GM12878 (cell line): ENCODE measurements at regions not wholly inside any gene's neighbourhood (a gene's known extent, or its start where the extent isn't known, plus 50 kb on each side); places are given as distances from the start of the nearest gene placed in this dataset.

Experiments
- ATAC-seq: fragments of 200-7000 bp; cut with Tn5 transposase; 3 replicates; pipeline ENCODE4 v1.9.1; 2020; ENCODE audit warnings: mild to moderate bottlenecking, moderate library complexity
- BruUV-seq: library from RNA; stranded (reverse); fragments of 400-500 nt; replicated peaks from 2 replicates; lab custom pipeline; 2021; lab: Mats Ljungman, UMichigan
- CTCF ChIA-PET: fragments of 300-600 bp; sonication (Branson Sonifier 250); formaldehyde crosslinking; extraction: SDS; loops from one replicate; lab custom pipeline; 2021; ENCODE audit warnings: inconsistent platforms; lab: Yijun Ruan, JAX
- POLR2A ChIA-PET: fragments of 350-600 bp; formaldehyde crosslinking; extraction: SDS; loops from one replicate; lab custom pipeline; 2021; ENCODE audit warnings: inconsistent platforms; lab: Charles Lee
- RAD21 ChIA-PET: fragments of 300-600 bp; sonication (Branson Sonifier 250); formaldehyde crosslinking; loops from one replicate; lab custom pipeline; 2023; ENCODE audit warnings: antibody characterized with exemption; ENCODE audit not compliant: unreplicated experiment; lab: Charles Lee
- SMC1A ChIA-PET: fragments of 300-600 bp; sonication (Branson Sonifier 250); formaldehyde crosslinking; loops from one replicate; lab custom pipeline; 2023; ENCODE audit not compliant: unreplicated experiment, uncharacterized antibody; lab: Charles Lee
- DNase-seq: peaks from one replicate; pipeline ENCODE4 v3.0.0-alpha.2; 2011; ENCODE audit warnings: low read depth, low spot score
- FAIRE-seq: peaks from 3 replicates; lab custom pipeline; 2011; peaks lifted over from hg19 to GRCh38; lab: Jason Lieb, UNC
- H2AFZ ChIP-seq: 2 replicates; pipeline ENCODE4 v1.6.0; 2011; ENCODE audit warnings: low read depth, low read length, control low read depth; ENCODE audit not compliant: control insufficient read depth
- H3K27ac ChIP-seq: 2 replicates; pipeline ENCODE4 v1.5.1; 2011; ENCODE audit warnings: control low read depth; ENCODE audit not compliant: control insufficient read depth, insufficient read depth
- H3K27me3 ChIP-seq, 2 experiments: replicated peaks in 1 of 2; 2 replicates each; pipeline versions ENCODE4 v1.6.0 to v1.6.1; 2011; ENCODE audit warnings: low read length in 1 of 2; ENCODE audit not compliant: control insufficient read depth in 2 of 2, insufficient read depth in 2 of 2
- H3K36me3 ChIP-seq, 2 experiments: 2 replicates each; pipeline ENCODE4 v1.5.1; 2011; ENCODE audit warnings: low read length in 1 of 2; ENCODE audit not compliant: control insufficient read depth in 2 of 2, insufficient read depth in 2 of 2
- H3K4me1 ChIP-seq: 2 replicates; pipeline ENCODE4 v1.6.1; 2011; ENCODE audit warnings: mild to moderate bottlenecking, low read length, moderate library complexity, mixed read lengths; ENCODE audit not compliant: control insufficient read depth, insufficient read depth
- H3K4me2 ChIP-seq: 2 replicates; pipeline ENCODE4 v1.6.0; 2011; ENCODE audit warnings: control low read depth; ENCODE audit not compliant: control insufficient read depth, insufficient read depth
- H3K4me3 ChIP-seq: fragments of 200-600 bp; sonication (generic); 2 replicates; pipeline ENCODE4 v1.5.1; 2016
- H3K79me2 ChIP-seq: 2 replicates; pipeline ENCODE4 v1.6.0; 2011; ENCODE audit warnings: low read length; ENCODE audit not compliant: control insufficient read depth, insufficient read depth
- H3K9ac ChIP-seq: 2 replicates; pipeline ENCODE4 v1.8.0; 2011; ENCODE audit warnings: low read length, control low read depth, mixed read lengths; ENCODE audit not compliant: control insufficient read depth, insufficient read depth
- H3K9me3 ChIP-seq: replicated peaks from 3 replicates; pipeline ENCODE4 v1.5.1; 2011; ENCODE audit warnings: mild to moderate bottlenecking, low read length; ENCODE audit not compliant: control insufficient read depth, insufficient read depth
- H4K20me1 ChIP-seq: 2 replicates; pipeline ENCODE4 v1.6.0; 2011; ENCODE audit not compliant: control insufficient read depth, insufficient read depth
- ATF3 ChIP-seq: IDR thresholded peaks from 2 replicates; pipeline ENCODE4 v1.6.1; 2011; ENCODE audit warnings: low read depth, mild to moderate bottlenecking, low read length, moderate library complexity, borderline replicate concordance; ENCODE audit errors: extremely low read depth
- BRCA1 ChIP-seq: IDR thresholded peaks from 2 replicates; pipeline ENCODE4 v1.6.1; 2011; ENCODE audit warnings: low read depth, low read length, improper control_type of control experiment
- FOXM1 ChIP-seq: IDR thresholded peaks from 2 replicates; pipeline ENCODE4 v1.6.1; 2012; ENCODE audit warnings: low read depth, mild to moderate bottlenecking, inconsistent platforms, low read length, moderate library complexity
- JUND ChIP-seq: IDR thresholded peaks from 2 replicates; pipeline ENCODE4 v1.6.1; 2012; ENCODE audit warnings: low read depth, mild to moderate bottlenecking, low read length, improper control_type of control experiment, moderate library complexity
- MTA3 ChIP-seq: IDR thresholded peaks from 2 replicates; pipeline ENCODE4 v1.6.1; 2012; ENCODE audit warnings: low read length, inconsistent platforms, borderline replicate concordance
- POLR2AphosphoS2 ChIP-seq: IDR thresholded peaks from 2 replicates; pipeline ENCODE4 v1.6.1; 2011; ENCODE audit warnings: low read depth, mild to moderate bottlenecking, low read length, improper control_type of control experiment, moderate library complexity
- TARDBP ChIP-seq: IDR thresholded peaks from 2 replicates; pipeline ENCODE4 v1.6.1; 2016; ENCODE audit warnings: borderline replicate concordance
- ZSCAN29 ChIP-seq: fragments of 450-650 bp; IDR thresholded peaks from 2 replicates; pipeline ENCODE4 v1.6.1; 2017; ENCODE audit warnings: mild to moderate bottlenecking, moderate library complexity
- WGBS: methylation state at CpG from one replicate; pipeline ENCODE4 v1.1.6; 2016; ENCODE audit warnings: low lambda C conversion rate; ENCODE audit not compliant: insufficient replicate concordance, insufficient coverage; ENCODE audit errors: missing lambda C conversion rate; 5-methylcytosine and 5-hydroxymethylcytosine counted together
- in situ Hi-C: fragments of 300-500 bp; cut with MboI; formaldehyde crosslinking; loops from 9 replicates; pipeline ENCODE4 v1.14.3; 2018; ENCODE audit warnings: mixed read lengths
- intact Hi-C: fragments of 100-400 bp; cut with micrococcal nuclease; formaldehyde crosslinking; loops from one replicate; pipeline ENCODE4 v1.14.2; 2022; ENCODE audit not compliant: unreplicated experiment
- TF ChIP-seq, protein P1 (sequence below): fragments of 450-650 bp; IDR thresholded peaks from 2 replicates; pipeline ENCODE4 v1.6.1; 2017; ENCODE audit warnings: borderline replicate concordance

- TF ChIP-seq POLR2AphosphoS2 (no peak), FOXM1 (no peak), ATF3 (no peak), JUND (no peak), BRCA1 (no peak), TARDBP (no peak), MTA3 (no peak), ZSCAN29 (no peak)
- TF ChIP-seq, protein P1, sequence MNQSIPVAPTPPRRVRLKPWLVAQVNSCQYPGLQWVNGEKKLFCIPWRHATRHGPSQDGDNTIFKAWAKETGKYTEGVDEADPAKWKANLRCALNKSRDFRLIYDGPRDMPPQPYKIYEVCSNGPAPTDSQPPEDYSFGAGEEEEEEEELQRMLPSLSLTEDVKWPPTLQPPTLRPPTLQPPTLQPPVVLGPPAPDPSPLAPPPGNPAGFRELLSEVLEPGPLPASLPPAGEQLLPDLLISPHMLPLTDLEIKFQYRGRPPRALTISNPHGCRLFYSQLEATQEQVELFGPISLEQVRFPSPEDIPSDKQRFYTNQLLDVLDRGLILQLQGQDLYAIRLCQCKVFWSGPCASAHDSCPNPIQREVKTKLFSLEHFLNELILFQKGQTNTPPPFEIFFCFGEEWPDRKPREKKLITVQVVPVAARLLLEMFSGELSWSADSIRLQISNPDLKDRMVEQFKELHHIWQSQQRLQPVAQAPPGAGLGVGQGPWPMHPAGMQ = no peak
- TF ChIP-seq, all 136 proteins: peak for 0
- no peak overlapping the region for H3K9ac ChIP-seq
- H3K79me2 ChIP-seq = no peaks in the 10 kb centered on the region
- WGBS = 0% methylated on average over 1 of the region's 1 CpG
- intact Hi-C loops = no loop called here
- ChIA-PET CTCF (no interaction called here), SMC1A (interaction anchor here (0.9 kb wide), 1 partner anchor 249 kb away, joined by 3 read pairs; no protein-coding TSS in a partner anchor), RAD21 (no interaction called here), POLR2A (no interaction called here)
- DNase-seq (no peak), FAIRE-seq (no peak), ATAC-seq (no peak)
- in situ Hi-C loops = no loop called here
- H4K20me1 ChIP-seq = no peaks in the 10 kb centered on the region
- H3K27ac ChIP-seq = no peak overlapping the region
- H3K27me3 ChIP-seq = no peaks in the 10 kb centered on the region
- no TSS peak for BruUV-seq
- H3K4me2 ChIP-seq = no peak overlapping the region
- H2AFZ ChIP-seq = no peak overlapping the region
- H3K4me1 ChIP-seq = no peaks in the 10 kb centered on the region
- no peaks in the 10 kb centered on the region for H3K36me3 ChIP-seq
- H3K9me3 ChIP-seq = no peaks in the 10 kb centered on the region
- H3K4me3 ChIP-seq = no peak overlapping the region
Observed at GRCh38 chr5:12566441-12566840, 662.2 kb upstream of the CTNND2 start.
